ENCODE measurements at regions not wholly inside any gene's neighbourhood (a gene's known extent, or its start where the extent isn't known, plus 50 kb on each side); places are given as distances from the start of the nearest gene placed in this dataset.

DNA sequence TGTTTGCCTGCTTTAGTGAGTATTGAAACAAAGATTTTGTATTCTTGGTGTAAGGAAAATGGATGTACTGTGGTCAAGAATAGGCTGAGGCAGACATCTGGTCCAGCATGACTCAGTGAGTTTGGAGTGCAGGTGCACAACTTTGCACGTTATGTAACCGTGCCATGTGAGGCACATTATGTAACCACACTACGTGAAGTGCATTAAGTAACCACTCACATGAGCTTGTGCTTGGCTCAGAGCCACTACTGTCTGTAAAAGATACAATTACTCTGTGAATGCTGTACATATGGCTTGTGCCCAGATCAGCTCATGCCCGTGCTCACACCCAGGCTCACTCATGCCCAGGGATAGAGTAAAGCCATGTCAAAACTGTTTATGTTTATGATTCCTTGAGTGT, 216.8 kb downstream of the CTH start:
- no peak for TF ChIP-seq POLR2A (IDR thresholded peaks at IDR 0.05)
- TF ChIP-seq, protein P1, sequence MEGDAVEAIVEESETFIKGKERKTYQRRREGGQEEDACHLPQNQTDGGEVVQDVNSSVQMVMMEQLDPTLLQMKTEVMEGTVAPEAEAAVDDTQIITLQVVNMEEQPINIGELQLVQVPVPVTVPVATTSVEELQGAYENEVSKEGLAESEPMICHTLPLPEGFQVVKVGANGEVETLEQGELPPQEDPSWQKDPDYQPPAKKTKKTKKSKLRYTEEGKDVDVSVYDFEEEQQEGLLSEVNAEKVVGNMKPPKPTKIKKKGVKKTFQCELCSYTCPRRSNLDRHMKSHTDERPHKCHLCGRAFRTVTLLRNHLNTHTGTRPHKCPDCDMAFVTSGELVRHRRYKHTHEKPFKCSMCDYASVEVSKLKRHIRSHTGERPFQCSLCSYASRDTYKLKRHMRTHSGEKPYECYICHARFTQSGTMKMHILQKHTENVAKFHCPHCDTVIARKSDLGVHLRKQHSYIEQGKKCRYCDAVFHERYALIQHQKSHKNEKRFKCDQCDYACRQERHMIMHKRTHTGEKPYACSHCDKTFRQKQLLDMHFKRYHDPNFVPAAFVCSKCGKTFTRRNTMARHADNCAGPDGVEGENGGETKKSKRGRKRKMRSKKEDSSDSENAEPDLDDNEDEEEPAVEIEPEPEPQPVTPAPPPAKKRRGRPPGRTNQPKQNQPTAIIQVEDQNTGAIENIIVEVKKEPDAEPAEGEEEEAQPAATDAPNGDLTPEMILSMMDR (IDR thresholded peaks at IDR 0.05): no peak

All from thyroid gland (tissue), 4 donors.